GM21723 (cell line): ENCODE measurements at regions not wholly inside any gene's neighbourhood (a gene's known extent, or its start where the extent isn't known, plus 50 kb on each side); places are given as distances from the start of the nearest gene placed in this dataset.
"Not testable (repeated sequence)": the region's sequence is repeated elsewhere in the genome, so short reads cannot be mapped to it uniquely, and the experiment has no call there.

Source experiments
- ATAC-seq: cut with Tn5 transposase; IDR thresholded peaks from one replicate; pipeline ENCODE4 v1.9.1; 2021; ENCODE audit warnings: mild to moderate bottlenecking, moderate library complexity; ENCODE audit not compliant: unreplicated experiment

DNA sequence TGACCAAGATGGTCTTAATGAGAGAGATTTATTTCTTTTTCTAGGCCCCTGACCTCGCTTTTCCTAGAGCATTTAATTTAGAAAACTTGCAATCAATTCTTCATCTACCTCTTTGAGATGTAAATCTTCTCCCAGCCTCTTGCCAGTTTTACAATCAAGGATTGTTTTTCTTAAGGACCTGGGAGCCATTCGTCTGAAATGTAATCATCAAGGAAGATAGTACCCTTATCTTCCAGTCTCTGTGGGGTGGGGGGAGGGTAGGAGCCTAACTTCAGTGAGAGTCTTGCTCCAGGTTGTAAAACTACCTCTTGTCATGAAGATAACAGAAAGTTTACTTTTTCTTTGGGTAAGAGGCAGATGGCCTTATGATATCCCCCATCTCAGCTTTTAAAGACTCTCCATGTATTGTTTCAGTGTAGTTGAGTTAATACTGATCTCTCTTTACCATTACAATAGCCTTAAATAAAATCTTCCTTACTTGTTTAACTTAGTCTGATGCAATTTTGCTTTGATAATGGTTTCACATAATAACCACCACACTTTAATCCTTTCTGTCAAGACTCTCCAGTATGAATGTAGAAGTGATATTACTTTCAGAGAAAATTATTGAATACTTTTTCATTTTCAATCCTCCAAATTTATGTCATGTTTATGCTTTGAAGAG lies 110.2 kb upstream of the CPHXL start:
- no peak for ATAC-seq

DNA sequence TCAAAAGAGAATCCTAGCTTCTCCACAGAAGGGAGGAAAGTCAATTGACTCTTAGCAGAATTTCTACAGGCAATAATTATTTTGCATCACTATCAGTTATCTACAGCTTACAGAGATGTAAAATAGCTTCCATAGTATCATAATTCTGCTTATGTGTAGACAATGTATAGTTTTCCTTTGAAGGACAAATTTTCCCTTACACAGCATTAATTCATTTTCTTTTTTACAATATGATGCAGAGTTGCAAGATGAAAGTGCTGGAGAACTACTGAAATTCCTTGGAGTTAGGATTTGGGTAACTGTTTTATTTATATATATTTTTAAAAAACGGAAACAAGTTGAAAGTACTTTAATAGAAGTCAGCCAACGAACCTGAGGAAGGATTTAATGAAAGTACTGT lies 111.0 kb upstream of the CPHXL start:
- ATAC-seq: no peak

DNA sequence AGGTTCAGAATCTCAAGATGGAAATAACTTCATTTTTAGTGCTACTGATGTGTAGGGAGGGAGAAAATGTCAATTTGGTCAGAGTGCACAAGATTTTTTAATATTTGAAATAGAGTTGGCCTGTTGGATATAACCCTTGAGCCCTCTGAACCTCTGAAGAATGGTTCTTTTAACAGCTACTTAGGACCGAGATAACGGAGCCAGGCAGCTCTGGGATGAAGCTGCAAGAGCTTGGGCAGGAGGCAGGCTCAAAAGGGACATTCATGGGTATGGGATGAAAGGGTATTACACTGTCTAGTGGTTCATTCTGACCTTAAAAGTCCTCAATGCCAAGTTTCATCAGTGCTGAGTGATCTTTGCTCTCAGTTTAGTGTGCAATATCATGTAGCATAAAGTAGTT lies 111.4 kb upstream of the CPHXL start:
- ATAC-seq: no peak

GRCh38 chr16:75841517-75841916 lies 115.2 kb upstream of the CPHXL start:
- ATAC-seq: no peak

DNA sequence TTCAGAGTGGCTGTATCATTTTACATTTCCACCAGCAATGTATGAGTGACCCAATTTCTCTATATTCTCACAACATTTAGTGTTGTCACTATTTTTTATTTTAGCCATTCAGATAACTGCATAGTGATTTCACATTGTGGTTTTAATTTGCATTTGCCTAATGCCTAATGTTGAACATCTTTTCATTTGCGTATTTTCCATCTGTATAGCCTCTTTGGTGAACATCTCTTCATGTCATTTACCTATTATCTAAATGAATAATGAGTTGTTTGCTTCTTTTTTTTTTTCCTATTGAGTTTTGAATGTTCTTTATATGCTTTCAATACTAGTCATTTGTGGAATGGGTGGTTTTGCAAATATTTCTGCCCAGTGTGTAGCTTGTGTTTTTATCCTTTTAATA lies 120.9 kb upstream of the CPHXL start:
- ATAC-seq: no peak

GRCh38 chr16:75854152-75854551 lies 127.9 kb upstream of the CPHXL start:
- no peak for ATAC-seq

- no peak for ATAC-seq
Observed at GRCh38 chr16:75860326-75861053, 134.2 kb upstream of the CPHXL start.

DNA sequence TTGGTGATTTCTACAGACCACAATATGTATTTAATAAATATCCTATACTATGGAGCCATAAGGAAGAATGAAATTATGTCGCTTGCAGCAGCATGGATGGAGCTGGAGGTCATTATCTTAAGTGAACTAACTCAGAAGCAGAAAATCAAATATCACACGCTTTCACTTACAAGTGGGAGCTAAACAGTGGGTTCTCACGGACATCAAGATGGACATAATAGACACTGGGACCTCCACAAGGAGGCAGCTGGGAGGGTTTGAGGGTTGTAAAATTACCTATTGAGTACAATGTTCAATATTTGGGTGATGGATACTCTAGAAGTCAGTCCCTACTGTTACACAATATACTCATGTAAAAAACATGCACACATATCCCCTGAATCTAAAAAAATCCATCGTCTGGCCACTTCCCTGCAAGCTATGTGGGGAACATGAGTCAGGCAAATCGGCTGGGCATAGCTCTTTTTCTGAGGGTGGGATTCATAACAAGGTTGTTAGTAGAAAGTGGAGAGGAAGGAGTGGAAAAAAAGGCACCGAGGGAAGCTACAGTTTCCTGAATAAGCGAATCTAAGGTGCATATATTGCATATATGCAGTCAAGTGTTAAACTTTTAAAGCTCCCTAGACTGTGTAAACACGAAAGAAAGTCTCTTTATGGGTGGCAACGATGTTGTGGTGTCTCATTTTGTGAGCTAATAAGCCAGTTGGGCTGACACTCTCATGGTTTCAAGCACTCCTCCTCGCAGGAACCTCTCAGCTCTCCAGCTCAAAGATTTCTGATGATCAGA lies 135.2 kb upstream of the CPHXL start:
- ATAC-seq: no peak

GRCh38 chr16:75862098-75862386 lies 135.8 kb upstream of the CPHXL start:
- no peak for ATAC-seq

DNA sequence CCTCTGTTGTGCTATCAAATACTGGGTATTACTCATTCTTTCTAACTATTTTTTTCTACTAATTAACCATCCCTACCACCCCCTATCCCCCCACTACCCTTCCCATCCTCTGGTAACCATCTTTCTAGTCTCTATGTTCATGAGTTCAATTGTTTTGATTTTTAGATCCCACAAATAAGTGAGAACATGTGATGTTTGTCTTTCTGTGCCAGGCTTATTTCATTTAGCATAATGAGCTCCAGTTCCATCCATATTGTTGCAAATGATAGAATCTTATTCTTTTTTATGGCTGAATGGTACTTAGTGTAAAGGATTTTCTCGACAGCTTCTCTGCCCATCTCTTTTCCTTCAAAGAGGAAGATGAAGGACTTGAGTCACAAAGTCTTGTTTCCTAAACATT lies 138.0 kb upstream of the CPHXL start:
- ATAC-seq: no peak

GRCh38 chr16:75865736-75866135 lies 139.4 kb upstream of the CPHXL start:
- no peak for ATAC-seq

GRCh38 chr16:75868636-75869632 lies 142.6 kb upstream of the CPHXL start:
- no peak for ATAC-seq

- not testable (repeated sequence) for ATAC-seq
Observed at GRCh38 chr16:75881280-75881679, 155.0 kb upstream of the CPHXL start.

GRCh38 chr16:75899163-75899562 lies 172.9 kb upstream of the CPHXL start:
- ATAC-seq: no peak

DNA sequence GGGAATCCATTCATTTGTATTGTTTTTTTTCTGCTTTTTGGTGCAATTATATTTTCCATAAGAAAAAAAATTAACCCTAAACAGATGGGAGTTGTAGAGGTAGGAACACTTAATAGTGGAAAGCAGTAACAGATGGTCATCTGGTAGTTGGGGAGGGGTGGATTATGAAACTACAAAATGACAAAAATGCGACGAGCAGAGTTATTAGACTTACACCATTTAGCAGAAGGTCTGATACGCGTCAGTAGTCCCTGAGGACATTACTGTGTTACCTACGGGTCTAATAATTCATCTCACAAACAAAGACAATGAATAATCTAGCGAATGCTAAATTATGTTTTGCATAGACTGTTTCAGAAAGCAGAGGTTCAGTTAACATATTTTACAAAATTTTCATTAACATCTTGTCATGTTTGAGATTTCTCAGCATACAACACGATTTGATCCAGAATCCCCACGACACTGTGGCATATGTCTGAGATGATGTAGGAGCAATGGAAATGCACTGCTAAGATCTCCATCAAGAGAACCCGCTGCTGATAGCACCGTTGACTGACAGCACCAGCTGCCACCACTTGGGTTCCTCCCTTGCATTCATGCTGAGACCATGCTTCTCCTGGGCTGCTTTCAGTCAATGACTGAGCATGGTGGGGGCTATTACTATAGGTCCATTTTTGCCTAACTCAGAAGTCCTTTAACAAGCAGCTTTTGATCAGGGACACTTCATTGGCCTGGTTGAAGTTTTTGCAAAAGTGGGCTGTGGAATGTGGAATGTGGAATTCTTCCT lies 182.2 kb upstream of the CPHXL start:
- ATAC-seq: no peak

DNA sequence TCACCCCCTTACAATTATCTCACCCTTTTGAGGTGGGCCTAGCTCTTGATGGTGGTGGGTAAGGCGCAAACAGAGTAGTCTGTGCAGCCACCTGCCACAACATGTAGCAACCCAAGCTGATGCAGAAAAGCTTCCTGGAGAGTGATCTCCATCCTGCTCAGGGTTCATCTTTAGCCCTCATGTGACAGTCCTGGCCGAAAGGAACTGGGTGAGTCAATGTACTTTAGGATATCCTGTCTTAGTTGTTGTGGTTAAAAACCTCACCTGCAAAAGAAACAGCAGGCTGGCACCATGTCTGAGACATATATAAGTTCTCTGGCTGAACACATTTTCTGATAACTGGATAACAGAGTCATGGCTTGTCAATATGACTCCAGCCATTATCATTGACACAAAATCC lies 183.5 kb upstream of the CPHXL start:
- ATAC-seq: no peak

DNA sequence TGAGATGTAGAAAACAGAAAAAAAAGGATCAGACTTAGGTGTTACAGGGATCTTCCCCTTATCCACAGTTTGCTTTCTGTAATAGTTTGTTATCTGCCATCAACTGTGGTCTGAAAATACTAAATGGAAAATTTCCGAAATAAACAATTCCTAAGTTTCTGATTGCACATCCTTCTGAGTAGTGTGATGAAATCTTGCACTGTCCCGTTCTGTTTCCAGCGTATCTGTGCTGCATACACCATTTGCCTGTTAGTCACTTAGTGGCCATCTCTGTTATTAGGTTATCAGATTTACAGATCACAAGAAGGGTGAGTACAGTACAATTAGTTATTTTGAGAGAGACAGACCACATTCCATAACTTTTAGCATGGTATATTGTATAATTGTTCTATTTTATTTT lies 185.6 kb upstream of the CPHXL start:
- no peak for ATAC-seq

- no peak for ATAC-seq
Observed at GRCh38 chr16:75913958-75914357, 187.7 kb upstream of the CPHXL start.

DNA sequence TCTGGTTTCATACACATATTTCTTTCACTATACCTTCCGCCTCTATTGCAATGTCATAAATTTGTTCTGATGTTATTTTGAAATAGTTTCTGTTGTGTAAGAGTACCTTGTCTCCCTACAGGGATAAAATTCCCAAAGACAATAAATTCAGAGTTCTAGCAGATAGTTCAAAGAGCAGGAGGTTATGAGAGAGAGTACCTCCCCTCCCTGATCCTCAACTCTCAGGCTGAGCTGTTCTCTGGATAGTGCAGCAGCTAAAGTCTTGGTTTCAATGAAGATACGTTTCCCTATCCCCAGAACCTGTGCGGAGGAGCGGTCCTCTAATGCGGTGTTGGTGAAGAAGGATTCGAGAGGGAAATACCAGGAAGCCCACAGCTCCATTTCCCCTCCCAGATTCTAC lies 190.2 kb upstream of the CPHXL start:
- no peak for ATAC-seq

- ATAC-seq: no peak
Observed at GRCh38 chr16:75918109-75918508, 191.8 kb upstream of the CPHXL start.
